Subcutaneous abdominal adipose tissue (tissue), 5 donors: ENCODE measurements at regions not wholly inside any gene's neighbourhood (a gene's known extent, or its start where the extent isn't known, plus 50 kb on each side); places are given as distances from the start of the nearest gene placed in this dataset.
A peak's percentile ranks its signal among the peaks of the same experiment; 100 is the strongest.

Source experiments
- H3K27ac ChIP-seq: one replicate; pipeline ENCODE4 v1.7.0; 2013; ENCODE audit warnings: low read depth, mild to moderate bottlenecking, inconsistent platforms, low read length, moderate library complexity
- H3K27me3 ChIP-seq, 5 donors: one replicate each; pipeline ENCODE4 v1.7.0; 2013; ENCODE audit warnings: low read length in 5 of 5, inconsistent platforms in 1 of 5; ENCODE audit not compliant: control insufficient read depth in 5 of 5, insufficient read depth in 4 of 5
- H3K36me3 ChIP-seq, 5 donors: one replicate each; pipeline ENCODE4 v1.7.0; 2013; ENCODE audit warnings: low read length in 5 of 5; ENCODE audit not compliant: control insufficient read depth in 5 of 5, insufficient read depth in 5 of 5
- H3K4me1 ChIP-seq, 5 donors: one replicate each; pipeline ENCODE4 v1.7.0; 2013; ENCODE audit warnings: low read length in 5 of 5, mild to moderate bottlenecking in 3 of 5, moderate library complexity in 1 of 5; ENCODE audit not compliant: control insufficient read depth in 5 of 5, insufficient read depth in 5 of 5
- H3K4me3 ChIP-seq, 5 donors: one replicate each; pipeline ENCODE4 v1.7.0; 2013; ENCODE audit warnings: low read length in 5 of 5, low read depth in 1 of 5
- H3K9ac ChIP-seq, 5 donors: one replicate each; pipeline ENCODE4 v1.7.0; 2013; ENCODE audit warnings: low read length in 5 of 5, mild to moderate bottlenecking in 4 of 5, moderate library complexity in 3 of 5
- H3K9me3 ChIP-seq, 5 donors: one replicate each; pipeline ENCODE4 v1.7.0; 2013; ENCODE audit warnings: low read length in 5 of 5; ENCODE audit not compliant: control insufficient read depth in 5 of 5
- donor health status: healthy.
- donor health status: healthy.
- donor health status: healthy.
- donor health status: healthy.
- donor health status: healthy.

GRCh38 chr10:59004392-59004791 lies 172.1 kb upstream of the PHYHIPL start:
- no peaks in the 10 kb centered on the region for H3K4me1 ChIP-seq
- no peak overlapping the region for H3K9ac ChIP-seq
- H3K36me3 ChIP-seq = no peaks in the 10 kb centered on the region
- H3K27ac ChIP-seq = no peak overlapping the region
- H3K9me3 ChIP-seq = no peaks in the 10 kb centered on the region
- H3K4me3 ChIP-seq = no peak overlapping the region
- no peaks in the 10 kb centered on the region for H3K27me3 ChIP-seq

- H3K4me3 ChIP-seq = no peak overlapping the region
- H3K4me1 ChIP-seq = no peaks in the 10 kb centered on the region
- no peak overlapping the region for H3K9ac ChIP-seq
- H3K36me3 ChIP-seq = no peaks in the 10 kb centered on the region
- no peak overlapping the region for H3K27ac ChIP-seq
- no peaks in the 10 kb centered on the region for H3K9me3 ChIP-seq
- no peaks in the 10 kb centered on the region for H3K27me3 ChIP-seq
Measured at GRCh38 chr10:59006511-59007306, 169.7 kb upstream of the PHYHIPL start.

- no peaks in the 10 kb centered on the region for H3K27me3 ChIP-seq
- no peak overlapping the region for H3K27ac ChIP-seq
- H3K9ac ChIP-seq = no peak overlapping the region
Measured at GRCh38 chr10:59007307-59008025, 169.0 kb upstream of the PHYHIPL start.

DNA sequence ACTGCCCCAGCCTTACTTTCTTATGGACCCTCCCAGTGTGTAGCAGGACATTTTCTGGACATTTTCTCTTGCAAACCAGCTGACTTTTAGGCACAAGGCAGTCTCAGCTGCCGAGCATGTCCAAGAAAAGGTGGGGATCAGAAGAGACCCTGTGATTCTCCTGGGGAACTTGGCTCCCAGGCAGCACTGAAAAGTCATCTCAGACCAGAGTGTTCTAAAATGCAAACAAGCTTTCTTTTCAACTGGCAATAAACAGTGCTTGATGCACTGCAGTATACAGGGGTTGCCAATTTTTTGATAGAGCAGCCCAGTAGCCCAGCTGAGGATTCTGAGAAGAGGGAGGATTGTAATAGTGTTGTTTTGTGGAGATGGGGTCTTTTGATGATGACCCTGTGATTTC lies 168.0 kb upstream of the PHYHIPL start:
- H3K4me3 ChIP-seq = no peak overlapping the region
- no peaks in the 10 kb centered on the region for H3K4me1 ChIP-seq
- no peaks in the 10 kb centered on the region for H3K9me3 ChIP-seq
- no peaks in the 10 kb centered on the region for H3K36me3 ChIP-seq
- H3K9ac ChIP-seq = no peak overlapping the region
- H3K27me3 ChIP-seq = no peaks in the 10 kb centered on the region
- no peak overlapping the region for H3K27ac ChIP-seq

More at GRCh38 chr10:59007307-59008025, 169.0 kb upstream of the PHYHIPL start:
- Histone ChIP-seq H3K4me3 (no peak overlapping the region), H3K4me1 (no peaks in the 10 kb centered on the region), H3K36me3 (no peaks in the 10 kb centered on the region), H3K9me3 (no peaks in the 10 kb centered on the region)

GRCh38 chr10:59011972-59012632 lies 164.3 kb upstream of the PHYHIPL start:
- no peaks in the 10 kb centered on the region for H3K27me3 ChIP-seq
- H3K9me3 ChIP-seq = no peaks in the 10 kb centered on the region
- H3K4me3 ChIP-seq = no peak overlapping the region
- no peaks in the 10 kb centered on the region for H3K4me1 ChIP-seq
- H3K27ac ChIP-seq = no peak overlapping the region
- no peaks in the 10 kb centered on the region for H3K36me3 ChIP-seq
- no peak overlapping the region for H3K9ac ChIP-seq

GRCh38 chr10:59012839-59013238 lies 163.6 kb upstream of the PHYHIPL start:
- Histone ChIP-seq H3K9me3 (no peaks in the 10 kb centered on the region), H3K9ac (no peak overlapping the region), H3K27ac (no peak overlapping the region), H3K27me3 (no peaks in the 10 kb centered on the region), H3K4me1 (no peaks in the 10 kb centered on the region), H3K36me3 (no peaks in the 10 kb centered on the region), H3K4me3 (no peak overlapping the region)

GRCh38 chr10:59016043-59016442 lies 160.4 kb upstream of the PHYHIPL start:
- H3K9me3 ChIP-seq = no peaks in the 10 kb centered on the region
- H3K4me1 ChIP-seq = peaks cover 0 to 5% (median 2%) of the 10 kb centered on the region in 5 donors
- H3K27me3 ChIP-seq = no peaks in the 10 kb centered on the region
- no peak overlapping the region for H3K4me3 ChIP-seq
- no peaks in the 10 kb centered on the region for H3K36me3 ChIP-seq
- no peak overlapping the region for H3K9ac ChIP-seq
- H3K27ac ChIP-seq = no peak overlapping the region

DNA sequence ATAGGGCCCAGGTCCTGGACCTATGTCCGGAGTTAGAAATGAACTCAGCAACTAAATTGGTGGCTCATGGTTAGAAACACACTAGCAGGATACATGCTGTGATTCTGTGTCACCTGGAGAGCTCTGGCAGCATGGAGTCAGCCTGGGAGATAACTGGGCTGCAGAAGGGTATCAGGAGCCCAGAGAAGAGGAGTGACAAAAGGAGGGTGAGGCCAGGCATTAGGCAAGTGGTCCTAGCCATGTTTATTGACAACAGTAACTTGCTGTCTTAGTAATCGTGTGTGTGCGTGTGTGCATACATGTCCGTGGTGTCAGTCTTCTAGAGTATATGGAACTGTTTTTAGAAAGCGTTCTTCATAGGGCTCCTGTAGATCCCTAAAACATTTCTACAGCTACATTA lies 157.5 kb upstream of the PHYHIPL start:
- no peaks in the 10 kb centered on the region for H3K9me3 ChIP-seq
- peak overlapping the region in 2 of 5 donors; percentile 44 to 49 for H3K9ac ChIP-seq
- H3K27me3 ChIP-seq = no peaks in the 10 kb centered on the region
- peak overlapping the region; percentile 2 for H3K27ac ChIP-seq
- H3K4me3 ChIP-seq = peak overlapping the region in 2 of 5 donors; percentile 33 to 44
- no peaks in the 10 kb centered on the region for H3K36me3 ChIP-seq
- H3K4me1 ChIP-seq = peaks cover 0 to 5% (median 2%) of the 10 kb centered on the region in 5 donors

GRCh38 chr10:59019603-59020002 lies 156.8 kb upstream of the PHYHIPL start:
- peak overlapping the region in 2 of 5 donors; percentile 6 to 30 for H3K4me3 ChIP-seq
- H3K9ac ChIP-seq = peak overlapping the region in 2 of 5 donors; percentile 44 to 49
- no peaks in the 10 kb centered on the region for H3K9me3 ChIP-seq
- peak overlapping the region; percentile 2 for H3K27ac ChIP-seq
- no peaks in the 10 kb centered on the region for H3K27me3 ChIP-seq
- H3K36me3 ChIP-seq = no peaks in the 10 kb centered on the region
- peaks cover 0 to 5% (median 2%) of the 10 kb centered on the region in 5 donors for H3K4me1 ChIP-seq

DNA sequence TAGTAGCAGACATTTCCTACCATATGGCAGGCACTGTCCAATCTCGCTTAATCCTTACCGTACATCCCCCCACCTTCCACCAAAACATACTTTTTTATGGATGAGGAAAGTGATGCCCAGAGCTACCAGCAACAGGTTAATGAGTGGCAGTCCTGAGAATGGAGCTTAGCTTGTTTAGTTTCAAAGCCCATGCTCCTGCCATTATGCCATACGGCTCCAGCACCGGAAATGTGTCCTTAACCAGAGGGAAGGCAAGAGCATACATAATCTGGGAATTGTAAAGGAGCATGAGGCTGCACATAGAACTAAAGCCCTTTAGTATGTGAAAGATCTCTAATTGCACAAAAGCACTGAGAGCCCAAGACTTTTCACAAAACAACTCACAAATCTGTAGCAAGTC lies 155.9 kb upstream of the PHYHIPL start:
- peaks cover 0 to 5% (median 2%) of the 10 kb centered on the region in 5 donors for H3K4me1 ChIP-seq
- H3K9ac ChIP-seq = no peak overlapping the region
- no peaks in the 10 kb centered on the region for H3K36me3 ChIP-seq
- H3K27me3 ChIP-seq = no peaks in the 10 kb centered on the region
- no peaks in the 10 kb centered on the region for H3K9me3 ChIP-seq
- no peak overlapping the region for H3K27ac ChIP-seq
- H3K4me3 ChIP-seq = no peak overlapping the region
